ENCODE measurements at regions not wholly inside any gene's neighbourhood (a gene's known extent, or its start where the extent isn't known, plus 50 kb on each side); places are given as distances from the start of the nearest gene placed in this dataset.

DNA sequence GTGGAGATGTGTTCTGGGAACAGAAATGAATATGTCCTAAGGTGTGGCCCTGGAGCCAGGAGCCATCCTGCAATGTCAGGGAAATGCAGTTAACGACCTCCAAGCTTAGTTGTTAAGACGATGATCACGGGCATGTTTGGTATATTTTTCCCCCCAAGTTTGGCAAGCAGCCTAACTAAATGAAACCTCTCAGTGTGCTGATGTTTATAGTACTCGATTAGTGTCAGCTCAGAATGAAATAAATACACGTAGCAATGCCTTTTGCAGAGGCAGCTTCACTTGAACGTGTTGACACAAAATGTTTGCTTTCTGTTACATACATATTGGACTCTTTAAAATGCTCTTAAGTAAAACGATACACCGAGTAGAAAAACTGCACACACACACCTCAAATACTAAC, 76.2 kb upstream of the OLIG3 start:
- TF ChIP-seq, protein P1, sequence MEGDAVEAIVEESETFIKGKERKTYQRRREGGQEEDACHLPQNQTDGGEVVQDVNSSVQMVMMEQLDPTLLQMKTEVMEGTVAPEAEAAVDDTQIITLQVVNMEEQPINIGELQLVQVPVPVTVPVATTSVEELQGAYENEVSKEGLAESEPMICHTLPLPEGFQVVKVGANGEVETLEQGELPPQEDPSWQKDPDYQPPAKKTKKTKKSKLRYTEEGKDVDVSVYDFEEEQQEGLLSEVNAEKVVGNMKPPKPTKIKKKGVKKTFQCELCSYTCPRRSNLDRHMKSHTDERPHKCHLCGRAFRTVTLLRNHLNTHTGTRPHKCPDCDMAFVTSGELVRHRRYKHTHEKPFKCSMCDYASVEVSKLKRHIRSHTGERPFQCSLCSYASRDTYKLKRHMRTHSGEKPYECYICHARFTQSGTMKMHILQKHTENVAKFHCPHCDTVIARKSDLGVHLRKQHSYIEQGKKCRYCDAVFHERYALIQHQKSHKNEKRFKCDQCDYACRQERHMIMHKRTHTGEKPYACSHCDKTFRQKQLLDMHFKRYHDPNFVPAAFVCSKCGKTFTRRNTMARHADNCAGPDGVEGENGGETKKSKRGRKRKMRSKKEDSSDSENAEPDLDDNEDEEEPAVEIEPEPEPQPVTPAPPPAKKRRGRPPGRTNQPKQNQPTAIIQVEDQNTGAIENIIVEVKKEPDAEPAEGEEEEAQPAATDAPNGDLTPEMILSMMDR (conservative IDR thresholded peaks at IDR 0.05; ENCODE audit: low read depth, low read length): no peak
- no peak for TF ChIP-seq EZH2 (IDR thresholded peaks at IDR 0.05; ENCODE audit: low read length, unreplicated experiment)
- no peak for TF ChIP-seq EZH2phosphoT487 (IDR thresholded peaks at IDR 0.05; ENCODE audit: borderline replicate concordance, low read length)

All from PC-3 (cell line).